Endothelial cell of umbilical vein (primary cell): ENCODE measurements at regions not wholly inside any gene's neighbourhood (a gene's known extent, or its start where the extent isn't known, plus 50 kb on each side); places are given as distances from the start of the nearest gene placed in this dataset.

Experiments used
- BruUV-seq: library from RNA; stranded (reverse); fragments of 400-500 nt; replicated peaks from 2 replicates; lab custom pipeline; 2021; lab: Mats Ljungman, UMichigan
- CTCF ChIA-PET: fragments of 300-600, 350-600 bp; sonication (Branson Sonifier 250); formaldehyde crosslinking; loops from one replicate; lab custom pipeline; 2021; ENCODE audit warnings: antibody characterized with exemption, inconsistent platforms; lab: Charles Lee
- POLR2A ChIA-PET: fragments of 300-600, 350-600 bp; sonication (Branson Sonifier 250); formaldehyde crosslinking; loops from one replicate; lab custom pipeline; 2021; ENCODE audit warnings: antibody characterized with exemption, inconsistent platforms; lab: Charles Lee
- DNase-seq: peaks from one replicate; pipeline ENCODE4 v3.0.0-alpha.2; 2011; ENCODE audit warnings: low read depth, low spot score
- FAIRE-seq: peaks from 2 replicates; lab custom pipeline; 2011; peaks lifted over from hg19 to GRCh38; lab: Jason Lieb, UNC
- H2AFZ ChIP-seq: 2 replicates; pipeline ENCODE4 v1.6.0; 2012; ENCODE audit warnings: low read depth, low read length, control low read depth, inconsistent platforms
- H3K27ac ChIP-seq: 2 replicates; pipeline ENCODE4 v1.5.1; 2011; ENCODE audit warnings: low read depth, mild to moderate bottlenecking, control low read depth, low read length, moderate library complexity; ENCODE audit not compliant: insufficient read depth
- H3K27me3 ChIP-seq, 2 experiments: 2 replicates each; pipeline versions ENCODE4 v1.6.0 to v1.6.1; 2011; ENCODE audit warnings: low read length in 2 of 2, mixed read lengths in 1 of 2; ENCODE audit not compliant: control insufficient read depth in 2 of 2, insufficient read depth in 2 of 2
- H3K36me3 ChIP-seq, 2 experiments: 2 replicates in 1 of 2; 3 replicates in 1 of 2; pipeline ENCODE4 v1.5.1; 2011; ENCODE audit warnings: low read length in 2 of 2, mild to moderate bottlenecking in 1 of 2, moderate library complexity in 1 of 2; ENCODE audit not compliant: control insufficient read depth in 2 of 2, insufficient read depth in 2 of 2; ENCODE audit errors: extremely low read depth in 1 of 2
- H3K4me1 ChIP-seq: 3 replicates; pipeline ENCODE4 v1.5.1; 2011; ENCODE audit warnings: mild to moderate bottlenecking, low read length; ENCODE audit not compliant: control insufficient read depth, insufficient read depth; ENCODE audit errors: extremely low read depth
- H3K4me2 ChIP-seq: 2 replicates; pipeline ENCODE4 v1.6.1; 2011; ENCODE audit warnings: low read length, control low read depth, mixed read lengths; ENCODE audit not compliant: insufficient read depth
- H3K4me3 ChIP-seq, 3 experiments: fragments of 200-600 bp in 1 of 3; sonication (generic), shearing (Covaris generic) in 1 of 3; replicated peaks in 1 of 3; 2 replicates each; pipeline ENCODE4 v1.5.1; 2011 to 2016; ENCODE audit warnings: control low read depth in 3 of 3, low read length in 3 of 3, mild to moderate bottlenecking in 2 of 3, inconsistent platforms in 1 of 3, low read depth in 1 of 3, moderate library complexity in 1 of 3; ENCODE audit not compliant: insufficient read depth in 1 of 3
- H3K79me2 ChIP-seq: 2 replicates; pipeline ENCODE4 v1.6.0; 2012; ENCODE audit warnings: low read length, inconsistent platforms; ENCODE audit not compliant: control insufficient read depth, insufficient read depth
- H3K9ac ChIP-seq: replicated peaks from 2 replicates; pipeline ENCODE3; 2011; ENCODE audit warnings: low read length, control low read depth; ENCODE audit not compliant: insufficient read depth; ENCODE audit errors: extremely low read depth
- H3K9me1 ChIP-seq: replicated peaks from 3 replicates; pipeline ENCODE4 v1.6.0; 2011; ENCODE audit warnings: mild to moderate bottlenecking, low read length; ENCODE audit not compliant: control insufficient read depth, insufficient read depth; ENCODE audit errors: extremely low read depth
- H3K9me3 ChIP-seq: replicated peaks from 2 replicates; pipeline ENCODE4 v1.5.1; 2012; ENCODE audit warnings: low read length, inconsistent platforms; ENCODE audit not compliant: control insufficient read depth, insufficient read depth
- H4K20me1 ChIP-seq: replicated peaks from 2 replicates; pipeline ENCODE3; 2011; ENCODE audit warnings: mild to moderate bottlenecking, low read length; ENCODE audit not compliant: control insufficient read depth, insufficient read depth; ENCODE audit errors: extremely low read depth
- EZH2 ChIP-seq: IDR thresholded peaks from 2 replicates; pipeline ENCODE4 v1.6.1; 2012; ENCODE audit warnings: borderline replicate concordance, low read depth, mild to moderate bottlenecking, moderate library complexity, low read length, inconsistent platforms; ENCODE audit not compliant: severe bottlenecking
- FOS ChIP-seq: IDR thresholded peaks from 2 replicates; pipeline ENCODE4 v1.6.1; 2011; ENCODE audit warnings: mild to moderate bottlenecking, low read length, moderate library complexity, borderline replicate concordance; ENCODE audit not compliant: insufficient read depth
- GATA2 ChIP-seq: IDR thresholded peaks from 2 replicates; pipeline ENCODE4 v1.7.0; 2011; ENCODE audit warnings: low read depth, mild to moderate bottlenecking, moderate library complexity, mixed read lengths, low read length; ENCODE audit not compliant: insufficient read length, insufficient read depth
- MYC ChIP-seq: IDR thresholded peaks from one replicate; pipeline ENCODE4 v1.6.1; 2011; ENCODE audit warnings: mild to moderate bottlenecking, low read depth, low read length
- POLR2A ChIP-seq: IDR thresholded peaks from 2 replicates; pipeline ENCODE4 v1.6.1; 2012; ENCODE audit warnings: low read depth, mild to moderate bottlenecking, control low read depth, low read length
- POLR2AphosphoS5 ChIP-seq: IDR thresholded peaks from 2 replicates; pipeline ENCODE4 v1.6.1; 2012; ENCODE audit warnings: low read depth, mild to moderate bottlenecking, control low read depth, low read length, moderate library complexity; ENCODE audit not compliant: insufficient read depth
- dilution Hi-C: fragments of 300-500 bp; cut with MboI; formaldehyde crosslinking; loops from one replicate; pipeline ENCODE4 v1.15.0; 2019; ENCODE audit warnings: low sequenced_read_pairs; ENCODE audit not compliant: extremely low pct_ligation_motif_present
- intact Hi-C: fragments of 100-400 bp; cut with micrococcal nuclease; formaldehyde crosslinking; loops from one replicate; pipeline ENCODE4 v1.10.0; 2022
- TF ChIP-seq, protein P1 (sequence below), 2 donors: IDR thresholded peaks; 1 replicate in 1 of 2; 2 replicates in 1 of 2; pipeline ENCODE4 v1.5.1; 2011; ENCODE audit warnings: low read length in 2 of 2, mild to moderate bottlenecking in 2 of 2, moderate library complexity in 2 of 2, control low read depth in 1 of 2, inconsistent platforms in 1 of 2, low read depth in 1 of 2; ENCODE audit not compliant: insufficient read depth in 1 of 2; ENCODE audit errors: extremely low read depth in 1 of 2
- TF ChIP-seq, protein P2 (sequence below): IDR thresholded peaks from 2 replicates; pipeline ENCODE4 v1.6.1; 2011; ENCODE audit not compliant: insufficient read depth, insufficient read length

DNA sequence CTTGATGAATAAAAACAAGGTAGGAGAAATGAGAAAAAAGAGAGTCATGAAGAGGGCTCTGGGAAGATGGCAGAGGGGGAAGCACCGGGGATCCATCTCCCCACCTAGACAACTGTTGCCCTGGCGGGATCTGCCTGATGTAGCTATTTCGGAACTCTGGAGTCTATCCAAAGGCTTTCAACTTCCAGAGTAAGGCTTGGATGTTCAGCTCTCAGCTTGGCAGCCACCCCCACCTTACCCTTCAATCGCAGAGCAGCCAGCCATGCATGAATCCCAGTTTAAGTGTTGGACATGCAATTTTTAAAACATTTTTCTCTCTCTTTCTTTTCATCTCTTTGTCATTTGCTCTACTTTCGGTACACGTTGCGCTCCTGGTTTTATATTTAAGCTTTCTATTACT is 275.9 kb upstream of the EXOC2 start:
- no peak overlapping the region for H3K4me2 ChIP-seq
- H2AFZ ChIP-seq: no peak overlapping the region
- DNase-seq: no peak
- no peaks in the 10 kb centered on the region for H3K4me1 ChIP-seq
- H3K27ac ChIP-seq: no peak overlapping the region
- no peaks in the 10 kb centered on the region for H3K27me3 ChIP-seq
- no peaks in the 10 kb centered on the region for H3K36me3 ChIP-seq
- ChIA-PET POLR2A (no interaction called here), CTCF (no interaction called here)
- no peak overlapping the region for H3K4me3 ChIP-seq
- BruUV-seq: no TSS peak
- H3K9me1 ChIP-seq: no peaks in the 10 kb centered on the region
- no peaks in the 10 kb centered on the region for H3K9me3 ChIP-seq
- no peaks in the 10 kb centered on the region for H4K20me1 ChIP-seq
- H3K79me2 ChIP-seq: no peaks in the 10 kb centered on the region
- TF ChIP-seq, protein P1, sequence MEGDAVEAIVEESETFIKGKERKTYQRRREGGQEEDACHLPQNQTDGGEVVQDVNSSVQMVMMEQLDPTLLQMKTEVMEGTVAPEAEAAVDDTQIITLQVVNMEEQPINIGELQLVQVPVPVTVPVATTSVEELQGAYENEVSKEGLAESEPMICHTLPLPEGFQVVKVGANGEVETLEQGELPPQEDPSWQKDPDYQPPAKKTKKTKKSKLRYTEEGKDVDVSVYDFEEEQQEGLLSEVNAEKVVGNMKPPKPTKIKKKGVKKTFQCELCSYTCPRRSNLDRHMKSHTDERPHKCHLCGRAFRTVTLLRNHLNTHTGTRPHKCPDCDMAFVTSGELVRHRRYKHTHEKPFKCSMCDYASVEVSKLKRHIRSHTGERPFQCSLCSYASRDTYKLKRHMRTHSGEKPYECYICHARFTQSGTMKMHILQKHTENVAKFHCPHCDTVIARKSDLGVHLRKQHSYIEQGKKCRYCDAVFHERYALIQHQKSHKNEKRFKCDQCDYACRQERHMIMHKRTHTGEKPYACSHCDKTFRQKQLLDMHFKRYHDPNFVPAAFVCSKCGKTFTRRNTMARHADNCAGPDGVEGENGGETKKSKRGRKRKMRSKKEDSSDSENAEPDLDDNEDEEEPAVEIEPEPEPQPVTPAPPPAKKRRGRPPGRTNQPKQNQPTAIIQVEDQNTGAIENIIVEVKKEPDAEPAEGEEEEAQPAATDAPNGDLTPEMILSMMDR (IDR thresholded peaks at IDR 0.05; ENCODE audit: extremely low read depth in 1 of 2, insufficient read depth in 1 of 2, low read depth in 1 of 2, low read length in 2 of 2): no peak
- TF ChIP-seq POLR2A (no peak), MYC (no peak), EZH2 (no peak), FOS (no peak), POLR2AphosphoS5 (no peak)
- TF ChIP-seq, protein P2, sequence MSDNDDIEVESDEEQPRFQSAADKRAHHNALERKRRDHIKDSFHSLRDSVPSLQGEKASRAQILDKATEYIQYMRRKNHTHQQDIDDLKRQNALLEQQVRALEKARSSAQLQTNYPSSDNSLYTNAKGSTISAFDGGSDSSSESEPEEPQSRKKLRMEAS: no peak
- dilution Hi-C loops (no loop called here), intact Hi-C loops (no loop called here)
- no peak overlapping the region for H3K9ac ChIP-seq
- FAIRE-seq: no peak

DNA sequence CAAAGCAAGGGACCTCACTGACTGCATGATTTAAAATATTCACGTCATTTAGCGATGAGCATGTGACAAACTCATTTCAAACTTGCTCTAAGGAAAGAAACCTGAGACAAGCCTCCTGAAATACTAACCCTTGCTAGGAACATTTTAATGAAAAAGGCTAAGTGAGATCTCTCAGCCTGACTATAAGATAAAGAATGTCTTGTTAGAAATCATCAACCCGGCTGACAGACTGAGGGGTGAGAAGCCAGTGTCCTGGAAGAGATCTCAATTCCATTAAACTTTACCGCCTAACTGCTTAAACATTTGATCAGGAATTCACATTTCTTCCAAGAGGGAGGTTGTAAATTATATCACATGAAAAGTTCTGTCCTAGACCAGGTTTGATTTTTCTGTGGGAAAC is 274.8 kb upstream of the EXOC2 start:
- intact Hi-C loops: no loop called here
- Histone ChIP-seq H3K4me3 (no peak overlapping the region), H3K27me3 (no peaks in the 10 kb centered on the region), H3K4me2 (no peak overlapping the region), H3K4me1 (no peaks in the 10 kb centered on the region), H2AFZ (no peak overlapping the region), H3K9me1 (no peaks in the 10 kb centered on the region), H3K9me3 (no peaks in the 10 kb centered on the region), H4K20me1 (no peaks in the 10 kb centered on the region), H3K79me2 (no peaks in the 10 kb centered on the region), H3K9ac (no peak overlapping the region), H3K36me3 (no peaks in the 10 kb centered on the region), H3K27ac (no peak overlapping the region)
- BruUV-seq: no TSS peak
- ChIA-PET POLR2A (no interaction called here), CTCF (no interaction called here)
- DNase-seq (no peak), FAIRE-seq (no peak)
- TF ChIP-seq POLR2AphosphoS5 (no peak), GATA2 (no peak), MYC (no peak)
- dilution Hi-C loops: no loop called here
